ENCODE measurements at regions not wholly inside any gene's neighbourhood (a gene's known extent, or its start where the extent isn't known, plus 50 kb on each side); places are given as distances from the start of the nearest gene placed in this dataset.

- no peak for TF ChIP-seq CTCF (IDR thresholded peaks at IDR 0.05)
- TF ChIP-seq POLR2A (IDR thresholded peaks at IDR 0.05), result no peak
Observed at GRCh38 chr20:51255417-51255816, 232.5 kb upstream of the KCNG1 start.

Data from adrenal gland (tissue), 5 donors.